ACC112 (cell line): ENCODE measurements at regions not wholly inside any gene's neighbourhood (a gene's known extent, or its start where the extent isn't known, plus 50 kb on each side); places are given as distances from the start of the nearest gene placed in this dataset.
A peak's percentile ranks its signal among the peaks of the same experiment; 100 is the strongest.

Source experiments
- H2AFZ ChIP-seq: fragments of 200-600 bp; sonication (generic); one replicate; pipeline ENCODE4 v1.6.0; 2017; ENCODE audit warnings: antibody characterized with exemption, low read length; ENCODE audit not compliant: unreplicated experiment
- H3K27ac ChIP-seq: fragments of 200-600 bp; sonication (generic); 2 replicates; pipeline ENCODE4 v1.5.1; 2014; ENCODE audit warnings: low read depth, mild to moderate bottlenecking, antibody characterized with exemption, low read length, moderate library complexity
- H3K27me3 ChIP-seq: fragments of 200-600 bp; sonication (generic); 2 replicates; pipeline ENCODE4 v1.6.1; 2014; ENCODE audit warnings: mild to moderate bottlenecking, antibody characterized with exemption, low read length, moderate library complexity, mixed read lengths; ENCODE audit not compliant: insufficient read depth
- H3K36me3 ChIP-seq: fragments of 200-600 bp; sonication (generic); 2 replicates; pipeline ENCODE4 v1.6.1; 2016; ENCODE audit warnings: mild to moderate bottlenecking, antibody characterized with exemption, low read length, moderate library complexity, mixed read lengths; ENCODE audit not compliant: insufficient read depth
- H3K4me1 ChIP-seq: fragments of 200-600 bp; sonication (generic); one replicate; pipeline ENCODE4 v1.6.1; 2016; ENCODE audit warnings: low read length, mixed read lengths; ENCODE audit not compliant: insufficient read depth, unreplicated experiment, control insufficient read depth
- H3K4me3 ChIP-seq: fragments of 200-600 bp; sonication (generic); 2 replicates; pipeline ENCODE4 v1.5.1; 2014; ENCODE audit warnings: mild to moderate bottlenecking, low read depth, low read length
- H3K79me2 ChIP-seq: fragments of 200-600 bp; sonication (generic); one replicate; pipeline ENCODE4 v1.6.0; 2016; ENCODE audit warnings: low read length; ENCODE audit not compliant: control insufficient read depth, unreplicated experiment, insufficient read depth

DNA sequence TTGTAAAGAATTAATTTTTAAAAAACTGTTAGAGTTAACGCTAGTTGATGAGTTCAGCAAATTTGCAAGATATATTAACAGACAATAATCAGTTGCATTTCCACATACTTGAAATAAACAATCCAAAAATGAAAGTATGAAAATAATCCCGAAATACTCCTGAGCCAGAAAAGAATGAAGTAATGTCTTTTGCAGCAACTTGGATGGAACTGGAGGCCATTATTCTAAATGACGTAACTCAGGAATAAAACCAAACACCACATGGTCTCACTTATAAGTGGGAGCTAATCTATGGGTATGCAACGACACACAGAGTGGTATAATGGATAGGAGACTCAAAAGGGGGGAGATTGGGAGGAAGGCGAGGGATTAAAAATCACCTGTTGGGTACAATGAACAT lies 872.9 kb upstream of the GJE1 start:
- Histone ChIP-seq H3K27ac (no peak overlapping the region), H2AFZ (peak overlapping the region; percentile 91), H3K79me2 (no peaks in the 10 kb centered on the region), H3K4me1 (no peaks in the 10 kb centered on the region), H3K36me3 (0 out of 2 replicates have a peak, but pooled peaks cover 2% of the 10 kb centered on the region), H3K4me3 (peak overlapping the region; percentile 55; the same call in 1 of the 2 replicates), H3K27me3 (no peaks in the 10 kb centered on the region)

GRCh38 chr6:141259091-141259490 lies 873.6 kb upstream of the GJE1 start:
- Histone ChIP-seq H3K27me3 (no peaks in the 10 kb centered on the region), H3K4me1 (peaks cover 3% of the 10 kb centered on the region), H3K36me3 (0 out of 2 replicates have a peak, but pooled peaks cover 2% of the 10 kb centered on the region), H3K79me2 (no peaks in the 10 kb centered on the region), H3K27ac (no peak overlapping the region), H2AFZ (peak overlapping the region; percentile 91), H3K4me3 (peak overlapping the region; percentile 55)

GRCh38 chr6:141258516-141258915 lies 874.2 kb upstream of the GJE1 start:
- no peak overlapping the region for H2AFZ ChIP-seq
- H3K4me3 ChIP-seq = no peak overlapping the region
- no peaks in the 10 kb centered on the region for H3K27me3 ChIP-seq
- H3K79me2 ChIP-seq = no peaks in the 10 kb centered on the region
- H3K36me3 ChIP-seq = 0 out of 2 replicates have a peak, but pooled peaks cover 2% of the 10 kb centered on the region
- H3K4me1 ChIP-seq = peaks cover 9% of the 10 kb centered on the region
- no peak overlapping the region for H3K27ac ChIP-seq

DNA sequence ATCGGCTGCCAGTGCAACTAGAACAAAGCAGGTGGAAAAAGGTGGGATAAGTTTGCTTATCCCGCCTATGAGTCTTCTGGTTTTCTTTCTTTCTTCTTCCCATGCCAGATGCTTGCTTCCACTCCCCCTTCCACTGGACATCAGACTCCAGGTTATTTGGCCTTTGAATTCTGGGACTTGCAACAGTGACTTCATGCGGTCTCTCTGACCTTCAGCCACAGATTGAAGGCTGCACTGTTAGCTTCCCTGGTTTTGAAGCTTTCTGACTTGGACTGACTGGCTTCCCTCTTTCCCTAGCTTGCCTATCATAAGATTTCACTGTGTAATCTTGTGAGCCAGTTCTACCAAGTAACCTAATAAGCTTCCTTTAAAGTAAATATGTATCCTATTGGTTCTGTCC lies 878.4 kb upstream of the GJE1 start:
- Histone ChIP-seq H3K27ac (no peak overlapping the region), H3K4me1 (peaks cover 21% of the 10 kb centered on the region), H3K4me3 (no peak overlapping the region), H2AFZ (peak overlapping the region; percentile 9), H3K27me3 (no peaks in the 10 kb centered on the region), H3K79me2 (no peaks in the 10 kb centered on the region), H3K36me3 (0 out of 2 replicates have a peak, but pooled peaks cover 2% of the 10 kb centered on the region)

- H3K79me2 ChIP-seq = no peaks in the 10 kb centered on the region
- H3K36me3 ChIP-seq = 0 out of 2 replicates have a peak, but pooled peaks cover 2% of the 10 kb centered on the region
- H2AFZ ChIP-seq = peak overlapping the region; percentile 99
- peak overlapping the region; percentile 66 for H3K4me3 ChIP-seq
- peaks cover 21% of the 10 kb centered on the region for H3K4me1 ChIP-seq
- H3K27me3 ChIP-seq = no peaks in the 10 kb centered on the region
- peak overlapping the region; percentile 81 for H3K27ac ChIP-seq
These were observed 879.7 kb upstream of the GJE1 start for GRCh38 chr6:141252828-141253608.

GRCh38 chr6:141251286-141251685 lies 881.4 kb upstream of the GJE1 start:
- Histone ChIP-seq H3K4me3 (no peak overlapping the region), H3K27ac (no peak overlapping the region), H3K4me1 (peaks cover 21% of the 10 kb centered on the region), H2AFZ (no peak overlapping the region), H3K36me3 (0 out of 2 replicates have a peak, but pooled peaks cover 2% of the 10 kb centered on the region), H3K27me3 (no peaks in the 10 kb centered on the region), H3K79me2 (no peaks in the 10 kb centered on the region)

DNA sequence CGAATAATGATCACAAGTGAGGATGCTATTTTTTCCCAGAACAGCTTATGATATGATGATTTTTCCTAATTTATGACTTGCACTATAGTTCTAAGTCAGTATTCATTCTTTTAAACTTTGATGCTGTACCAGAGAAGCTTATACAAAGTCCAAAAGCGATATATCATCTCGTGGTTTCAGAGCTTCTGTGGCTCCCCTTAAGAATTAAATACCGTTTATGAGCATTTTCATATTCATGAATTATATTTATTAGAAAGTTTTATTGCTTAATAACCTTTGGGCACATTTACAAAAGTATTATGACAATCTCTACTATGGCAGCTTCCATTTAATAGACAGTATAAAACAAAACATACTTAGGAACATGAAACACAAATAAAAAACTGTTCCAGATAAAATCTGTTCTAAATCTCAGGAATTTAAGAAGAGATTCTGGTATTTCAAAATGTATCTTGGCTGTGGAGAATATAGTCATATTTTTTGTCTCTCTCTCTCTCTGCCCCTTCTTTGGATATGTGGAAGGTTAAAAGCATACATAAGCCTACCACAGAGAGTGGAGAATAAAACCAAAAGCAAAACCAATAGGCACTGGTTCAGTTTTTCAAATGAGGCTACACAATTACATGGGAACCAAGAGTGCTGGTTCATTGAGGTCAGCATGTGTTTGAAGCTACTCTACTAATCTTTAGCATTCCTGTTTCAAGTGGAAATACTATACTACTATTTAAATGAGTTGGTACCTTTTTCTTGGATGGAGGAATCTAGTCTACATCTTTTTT lies 884.5 kb upstream of the GJE1 start:
- H2AFZ ChIP-seq = peak overlapping the region; percentile 50

DNA sequence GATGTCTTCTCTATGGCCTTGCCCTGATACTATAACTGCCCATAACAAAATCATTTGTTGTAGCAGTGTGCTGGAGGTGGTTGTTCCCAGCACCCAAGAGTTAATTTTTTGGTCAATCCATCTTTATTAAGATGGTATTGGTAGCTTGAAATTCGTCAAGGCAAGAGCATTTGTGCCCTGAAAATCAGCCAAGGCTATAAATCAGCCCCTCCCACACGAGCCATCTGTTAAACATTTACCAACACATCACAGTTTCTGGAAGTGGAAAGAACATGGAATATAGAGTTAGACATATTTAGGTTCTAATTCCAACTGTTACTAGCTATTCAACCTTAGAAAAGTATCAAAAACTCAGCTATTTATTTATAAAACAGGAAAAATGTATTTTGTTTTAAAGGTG lies 888.4 kb upstream of the GJE1 start:
- Histone ChIP-seq H3K27ac (no peak overlapping the region), H2AFZ (no peak overlapping the region), H3K4me1 (no peaks in the 10 kb centered on the region), H3K36me3 (no peaks in the 10 kb centered on the region), H3K79me2 (no peaks in the 10 kb centered on the region), H3K4me3 (no peak overlapping the region), H3K27me3 (no peaks in the 10 kb centered on the region)

More for the DNA sequence above, 884.5 kb upstream of the GJE1 start:
- H3K4me1 ChIP-seq = peaks cover 9% of the 10 kb centered on the region
- no peaks in the 10 kb centered on the region for H3K79me2 ChIP-seq
- H3K27ac ChIP-seq = no peak overlapping the region
- no peaks in the 10 kb centered on the region for H3K27me3 ChIP-seq
- no peaks in the 10 kb centered on the region for H3K36me3 ChIP-seq
- no peak overlapping the region for H3K4me3 ChIP-seq

DNA sequence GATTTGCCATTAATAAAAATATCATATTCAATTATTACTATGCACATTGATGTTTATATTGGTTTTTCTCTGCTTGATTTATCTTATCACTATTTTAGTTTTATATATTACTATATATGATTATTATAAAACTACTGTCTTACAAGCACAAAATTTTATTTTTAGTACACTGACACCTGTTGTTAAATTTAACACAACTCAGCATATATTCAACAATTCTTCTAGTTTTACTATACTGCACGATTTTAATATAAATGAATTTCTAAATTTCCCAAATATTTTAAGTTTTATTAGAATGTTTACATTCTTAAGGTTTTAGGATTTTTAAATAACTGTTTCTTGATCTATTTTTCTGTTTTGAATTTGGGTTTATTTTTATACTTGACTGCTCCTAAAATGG lies 889.8 kb upstream of the GJE1 start:
- no peak overlapping the region for H2AFZ ChIP-seq
- no peaks in the 10 kb centered on the region for H3K79me2 ChIP-seq
- no peaks in the 10 kb centered on the region for H3K27me3 ChIP-seq
- H3K27ac ChIP-seq = no peak overlapping the region
- no peak overlapping the region for H3K4me3 ChIP-seq
- H3K4me1 ChIP-seq = no peaks in the 10 kb centered on the region
- no peaks in the 10 kb centered on the region for H3K36me3 ChIP-seq

- Histone ChIP-seq H3K36me3 (no peaks in the 10 kb centered on the region), H3K27ac (no peak overlapping the region), H3K27me3 (no peaks in the 10 kb centered on the region), H3K4me3 (no peak overlapping the region), H3K79me2 (no peaks in the 10 kb centered on the region), H3K4me1 (no peaks in the 10 kb centered on the region), H2AFZ (no peak overlapping the region)
These were observed 903.4 kb upstream of the GJE1 start for GRCh38 chr6:141229296-141229695.
